Erythroblast (primary cell): ENCODE measurements at regions not wholly inside any gene's neighbourhood (a gene's known extent, or its start where the extent isn't known, plus 50 kb on each side); places are given as distances from the start of the nearest gene placed in this dataset.

Experiments used
- GATA1 ChIP-seq: IDR thresholded peaks from 2 replicates; pipeline ENCODE4 v1.6.1; 2011; ENCODE audit warnings: low read depth, mild to moderate bottlenecking, control low read depth, low read length, moderate library complexity
- POLR2A ChIP-seq: IDR thresholded peaks from 2 replicates; pipeline ENCODE4 v1.6.1; 2011; ENCODE audit warnings: mild to moderate bottlenecking, low read length

- TF ChIP-seq POLR2A (no peak), GATA1 (no peak)
Measured at GRCh38 chr15:36407647-36408046, 171.8 kb upstream of the CDIN1 start.
